ENCODE measurements at regions not wholly inside any gene's neighbourhood (a gene's known extent, or its start where the extent isn't known, plus 50 kb on each side); places are given as distances from the start of the nearest gene placed in this dataset.
"Not testable (repeated sequence)": the region's sequence is repeated elsewhere in the genome, so short reads cannot be mapped to it uniquely, and the experiment has no call there.

- TF ChIP-seq CTCF (IDR thresholded peaks at IDR 0.05; ENCODE audit: low read depth, low read length): no peak
- H3K4me1 ChIP-seq (ENCODE audit: low read depth): no peaks in the 10 kb centered on the region
- no peak for DNase-seq (ENCODE audit: low read depth in 1 of 2, low spot score in 1 of 2)
- H3K27me3 ChIP-seq: peaks cover 23% of the 10 kb centered on the region
- no peaks in the 10 kb centered on the region for H3K9me3 ChIP-seq (ENCODE audit: low read depth)
- H3K4me3 ChIP-seq: no peak overlapping the region
- no peaks in the 10 kb centered on the region for H3K36me3 ChIP-seq
- no peak overlapping the region for H3K27ac ChIP-seq
Observed at GRCh38 chr19:31049431-31049830, 299.8 kb downstream of the TSHZ3 start.

GRCh38 chr19:31046024-31046423 lies 303.2 kb downstream of the TSHZ3 start:
- Histone ChIP-seq H3K9me3 (ENCODE audit: low read depth) (no peaks in the 10 kb centered on the region), H3K27ac (no peak overlapping the region), H3K4me1 (ENCODE audit: low read depth) (no peaks in the 10 kb centered on the region), H3K4me3 (no peak overlapping the region), H3K27me3 (peaks cover 20% of the 10 kb centered on the region), H3K36me3 (no peaks in the 10 kb centered on the region)
- TF ChIP-seq CTCF (IDR thresholded peaks at IDR 0.05; ENCODE audit: low read depth, low read length): no peak
- no peak for DNase-seq (ENCODE audit: low read depth in 1 of 2, low spot score in 1 of 2)

- TF ChIP-seq CTCF (IDR thresholded peaks at IDR 0.05; ENCODE audit: low read depth, low read length): no peak
- Histone ChIP-seq H3K27me3 (peaks cover 18% of the 10 kb centered on the region), H3K4me1 (ENCODE audit: low read depth) (no peaks in the 10 kb centered on the region), H3K4me3 (no peak overlapping the region), H3K36me3 (no peaks in the 10 kb centered on the region), H3K27ac (no peak overlapping the region), H3K9me3 (ENCODE audit: low read depth) (no peaks in the 10 kb centered on the region)
- DNase-seq (ENCODE audit: low read depth in 1 of 2, low spot score in 1 of 2): no peak
Observed at GRCh38 chr19:31041461-31041860, 307.8 kb downstream of the TSHZ3 start.

GRCh38 chr19:31039151-31039550 lies 310.1 kb downstream of the TSHZ3 start:
- H3K4me1 ChIP-seq (ENCODE audit: low read depth): no peaks in the 10 kb centered on the region
- H3K4me3 ChIP-seq: no peak overlapping the region
- H3K36me3 ChIP-seq: no peaks in the 10 kb centered on the region
- H3K9me3 ChIP-seq (ENCODE audit: low read depth): no peaks in the 10 kb centered on the region
- peaks cover 18% of the 10 kb centered on the region for H3K27me3 ChIP-seq
- H3K27ac ChIP-seq: no peak overlapping the region
- DNase-seq (ENCODE audit: low read depth in 1 of 2, low spot score in 1 of 2): no peak
- no peak for TF ChIP-seq CTCF (IDR thresholded peaks at IDR 0.05; ENCODE audit: low read depth, low read length)

- H3K27ac ChIP-seq: no peak overlapping the region
- no peak for DNase-seq (ENCODE audit: low read depth in 1 of 2, low spot score in 1 of 2)
- H3K4me3 ChIP-seq: no peak overlapping the region
- no peaks in the 10 kb centered on the region for H3K9me3 ChIP-seq (ENCODE audit: low read depth)
- TF ChIP-seq CTCF (IDR thresholded peaks at IDR 0.05; ENCODE audit: low read depth, low read length): no peak
- no peaks in the 10 kb centered on the region for H3K4me1 ChIP-seq (ENCODE audit: low read depth)
- H3K36me3 ChIP-seq: no peaks in the 10 kb centered on the region
- H3K27me3 ChIP-seq: peaks cover 6% of the 10 kb centered on the region
Observed at GRCh38 chr19:31037286-31037980, 311.8 kb downstream of the TSHZ3 start.

GRCh38 chr19:31031455-31031854 lies 317.8 kb downstream of the TSHZ3 start:
- H3K27ac ChIP-seq; H3K9me3 ChIP-seq (ENCODE audit: low read depth); H3K4me1 ChIP-seq (ENCODE audit: low read depth); DNase-seq (ENCODE audit: low read depth in 1 of 2, low spot score in 1 of 2); H3K36me3 ChIP-seq; H3K4me3 ChIP-seq; H3K27me3 ChIP-seq: not testable (repeated sequence)
